Caki2 (cell line): ENCODE measurements at regions not wholly inside any gene's neighbourhood (a gene's known extent, or its start where the extent isn't known, plus 50 kb on each side); places are given as distances from the start of the nearest gene placed in this dataset.

Experiments
- DNase-seq: peaks from one replicate; pipeline ENCODE4 v3.0.0-alpha.2; 2015; ENCODE audit warnings: low read depth
- in situ Hi-C: cut with HindIII; loops from 2 replicates; pipeline ENCODE4 v1.10.0; 2016; ENCODE audit warnings: low sequenced_read_pairs, low pct_unique_long_range_greater_than_20kb, mixed read lengths

DNA sequence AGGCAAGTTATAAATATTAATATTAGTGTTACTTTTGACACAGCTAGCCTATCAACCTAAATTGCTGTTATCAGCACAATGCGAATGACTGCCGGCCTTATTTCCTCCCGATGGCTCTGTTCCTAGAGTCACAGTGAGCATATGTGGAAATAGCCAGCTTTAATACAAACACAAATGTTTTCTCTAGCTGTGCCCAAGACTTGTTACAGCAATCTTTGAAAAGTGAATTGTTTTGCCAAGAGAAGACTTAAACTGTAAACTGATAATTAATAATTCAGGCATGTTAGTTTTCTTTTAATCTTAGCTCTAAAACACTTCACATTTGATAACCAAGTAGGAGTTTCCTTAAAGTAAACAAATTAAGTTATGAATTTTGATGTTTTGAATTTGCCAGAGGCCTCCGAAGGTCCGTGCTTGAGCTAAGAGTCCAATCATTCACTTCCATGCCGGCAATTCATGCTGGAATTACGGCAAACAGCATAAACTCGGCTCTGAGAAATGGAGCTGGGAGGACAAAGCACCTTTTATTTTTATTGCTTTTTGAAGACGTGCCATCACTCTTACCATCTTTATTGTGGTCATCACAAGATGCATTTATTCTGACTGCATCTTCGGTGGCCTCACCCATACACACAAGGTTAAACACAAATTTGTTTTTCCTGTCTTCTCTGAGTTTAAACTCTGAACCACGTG is 184.5 kb upstream of the CWC22 start:
- in situ Hi-C loops, result no loop called here
- no peak for DNase-seq

DNA sequence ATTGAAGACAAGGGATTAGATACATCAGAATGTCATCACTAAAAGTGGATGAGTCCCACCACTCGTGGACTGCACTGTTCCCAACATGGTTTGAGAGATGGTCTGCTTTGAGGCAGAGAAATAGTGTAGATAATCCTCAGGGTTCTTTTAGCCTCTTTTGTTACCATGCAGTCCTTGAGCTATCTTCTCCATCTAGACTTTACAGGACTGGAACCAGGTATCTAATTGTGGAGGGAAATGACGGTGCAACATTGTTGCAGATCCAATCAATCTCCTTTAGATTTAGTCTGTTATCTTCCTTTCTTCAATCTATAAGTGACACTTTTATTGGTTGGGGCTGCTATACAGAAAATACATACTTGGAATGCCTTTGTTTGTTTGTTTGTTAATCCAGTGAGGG is 183.8 kb upstream of the CWC22 start:
- in situ Hi-C loops, result no loop called here
- no peak for DNase-seq

DNA sequence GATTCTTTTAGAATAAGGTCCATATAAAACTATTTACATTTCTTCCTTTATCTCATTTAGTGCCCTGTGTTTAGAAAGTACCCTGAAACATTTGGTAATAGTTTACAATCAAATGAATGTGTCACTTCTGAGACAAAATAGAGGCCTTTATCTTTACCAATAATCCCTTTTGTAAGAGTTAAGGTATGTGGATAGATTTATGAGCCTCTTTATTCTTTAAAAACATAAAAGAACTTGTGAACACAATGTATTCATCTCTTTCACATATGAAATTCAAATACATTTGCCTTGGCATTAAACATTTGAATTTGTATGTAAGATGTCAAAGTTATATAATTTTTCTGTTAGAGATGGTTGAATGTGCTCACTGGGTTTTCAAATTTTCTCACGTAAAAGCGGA is 180.5 kb upstream of the CWC22 start:
- DNase-seq, result no peak
- in situ Hi-C loops, result no loop called here

DNA sequence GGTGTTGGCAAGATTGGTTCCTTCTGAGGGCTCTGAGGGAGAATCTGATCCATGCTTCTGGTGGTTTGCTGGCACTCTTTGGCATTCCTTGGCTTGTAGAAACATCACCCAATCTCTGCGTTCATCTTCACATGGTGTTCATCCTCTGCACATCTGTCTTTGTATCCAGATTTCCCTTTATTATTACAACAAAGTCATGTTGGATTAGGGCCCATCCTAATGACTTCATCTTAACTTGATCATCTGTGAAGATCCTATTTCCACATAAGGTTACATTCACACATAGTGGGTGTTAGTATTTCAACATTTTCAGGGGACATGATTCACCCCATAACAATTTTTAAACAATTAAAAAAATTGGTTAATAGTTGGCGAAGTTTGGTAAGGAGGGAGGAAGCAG is 177.4 kb upstream of the CWC22 start:
- in situ Hi-C loops, result no loop called here
- DNase-seq, result no peak

DNA sequence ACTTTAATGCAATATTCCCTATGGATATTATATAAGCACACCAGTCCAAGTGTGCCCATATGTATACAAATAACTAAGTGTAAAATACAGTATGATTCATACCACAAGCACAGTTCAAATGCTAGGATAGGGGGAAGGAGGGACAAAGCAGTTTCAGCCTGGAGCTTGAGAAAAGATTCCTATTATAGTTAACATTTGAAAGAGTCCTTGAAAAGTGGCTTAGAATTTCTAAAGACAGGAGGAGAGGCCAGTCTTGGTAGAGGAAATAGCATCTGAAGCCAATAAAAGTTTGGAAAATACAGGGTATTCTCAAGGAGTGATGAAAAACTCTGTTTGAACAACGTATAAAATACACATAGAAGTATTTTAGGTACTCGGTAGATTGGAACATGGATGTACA is 173.4 kb upstream of the CWC22 start:
- in situ Hi-C loops, result no loop called here

DNA sequence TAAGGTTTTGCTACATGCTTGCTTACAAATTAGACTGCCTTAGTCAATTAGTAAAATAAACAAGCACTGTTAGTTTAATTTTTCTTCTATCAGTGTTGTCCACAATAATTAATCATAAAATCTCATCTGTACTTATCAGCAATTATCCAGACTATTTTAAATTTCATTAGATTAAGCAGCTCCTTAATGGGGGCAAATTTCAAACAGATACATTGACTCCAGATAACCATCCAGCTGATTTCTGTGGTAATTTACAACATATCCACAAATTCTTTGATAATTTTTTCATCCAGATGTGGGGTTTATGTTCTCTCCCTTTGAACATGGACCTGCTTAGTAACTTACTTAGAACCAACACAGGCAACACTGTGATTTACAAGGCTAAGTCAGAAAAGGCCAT is 170.4 kb upstream of the CWC22 start:
- in situ Hi-C loops, result no loop called here
- DNase-seq, result no peak

More for the DNA sequence above, 173.4 kb upstream of the CWC22 start:
- no peak for DNase-seq

DNA sequence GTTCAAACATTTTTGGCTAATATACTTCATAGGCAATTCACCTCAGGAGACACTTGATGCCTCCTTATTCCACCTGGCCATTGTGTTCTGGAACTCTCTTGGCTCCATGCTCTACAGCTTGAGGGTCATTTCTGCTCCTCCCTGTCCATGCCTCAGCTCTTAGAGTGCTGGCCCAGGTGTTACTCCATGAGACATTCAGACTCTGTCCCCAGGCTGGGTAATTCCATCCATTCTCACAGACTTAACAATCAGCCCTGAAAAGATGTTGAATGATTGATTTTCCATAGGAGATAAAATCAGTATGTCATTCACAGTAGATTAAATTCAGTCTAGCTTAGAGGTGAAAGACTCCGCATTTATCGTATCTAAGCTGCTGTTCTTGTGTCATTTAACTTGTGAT is 168.6 kb upstream of the CWC22 start:
- in situ Hi-C loops, result no loop called here

DNA sequence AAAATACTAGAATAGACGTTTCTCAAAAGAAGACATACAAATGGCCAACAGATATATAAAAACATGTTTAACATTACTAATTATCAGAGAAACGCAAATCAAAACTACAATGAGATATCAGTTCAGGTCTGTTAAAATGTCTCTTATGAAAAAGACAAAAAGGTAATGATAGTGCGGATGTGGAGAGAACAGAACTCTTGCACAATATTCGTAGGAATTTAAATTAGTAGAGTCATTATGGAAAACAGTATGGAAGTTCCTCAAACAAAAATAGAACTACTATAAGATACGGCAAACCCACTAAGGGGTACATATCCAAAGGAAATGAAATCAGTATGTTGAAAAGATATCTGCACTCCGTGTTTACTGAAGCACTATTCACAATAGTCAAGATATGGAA is 167.5 kb upstream of the CWC22 start:
- no peak for DNase-seq
- in situ Hi-C loops, result no loop called here

More for the DNA sequence above, 168.6 kb upstream of the CWC22 start:
- DNase-seq, result no peak

DNA sequence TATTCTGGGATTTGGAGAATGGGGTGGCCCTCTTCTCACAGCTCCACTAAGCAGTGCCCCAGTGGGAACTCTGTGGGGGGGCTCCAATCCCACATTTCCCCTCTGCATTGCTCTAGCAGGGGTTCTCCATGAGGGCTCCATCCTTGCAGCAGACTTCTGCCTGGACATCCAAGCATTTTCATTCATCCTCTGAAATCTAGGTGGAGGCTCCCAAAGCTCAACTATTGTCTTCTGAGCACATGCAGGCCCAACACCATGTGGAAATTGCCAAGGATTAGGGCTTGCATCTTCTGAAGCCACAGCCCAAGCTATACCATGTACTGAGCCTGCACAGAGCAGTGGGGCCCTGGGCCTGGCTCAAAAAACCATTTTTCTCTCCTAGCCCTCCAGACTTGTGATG is 162.4 kb upstream of the CWC22 start:
- DNase-seq, result no peak
- in situ Hi-C loops, result no loop called here

DNA sequence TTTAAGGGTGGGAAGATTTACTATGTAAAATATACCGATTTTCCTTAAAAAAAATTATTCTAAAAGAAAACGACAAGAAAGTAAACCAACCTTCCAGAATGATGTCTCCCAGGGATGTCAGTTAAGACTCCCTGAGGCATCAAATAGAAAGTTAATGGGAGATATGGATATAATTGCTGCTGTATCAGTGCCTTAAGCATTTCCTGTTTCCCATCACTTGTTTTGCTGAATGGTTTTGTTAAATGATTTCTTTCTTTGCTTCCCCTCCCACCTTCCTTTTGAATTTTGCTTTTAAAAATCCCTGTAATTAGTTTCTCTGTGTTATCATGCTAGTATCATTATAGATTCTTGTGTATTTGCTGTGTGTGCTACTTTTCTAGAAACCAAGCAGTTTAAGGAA is 154.3 kb upstream of the CWC22 start:
- in situ Hi-C loops, result no loop called here
- no peak for DNase-seq

DNA sequence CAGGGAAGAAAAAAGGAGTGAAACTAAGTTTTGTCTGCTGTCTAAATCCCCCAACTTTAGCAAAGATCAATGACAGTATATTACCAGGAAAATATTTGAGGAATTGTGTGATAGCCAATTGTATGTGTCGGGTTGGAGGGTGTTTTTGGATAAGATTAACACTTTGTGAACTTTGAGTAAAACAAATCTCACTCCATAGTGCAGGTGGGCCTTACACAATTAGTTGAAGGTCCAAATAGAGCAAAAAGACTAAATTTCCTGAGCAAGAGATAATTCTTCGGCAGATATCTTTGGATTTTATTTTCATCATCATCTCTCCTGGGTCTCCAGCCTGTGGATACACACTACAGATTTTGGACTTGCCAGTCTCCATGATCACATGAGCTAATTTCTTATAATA is 152.8 kb upstream of the CWC22 start:
- no peak for DNase-seq
- in situ Hi-C loops, result no loop called here

DNA sequence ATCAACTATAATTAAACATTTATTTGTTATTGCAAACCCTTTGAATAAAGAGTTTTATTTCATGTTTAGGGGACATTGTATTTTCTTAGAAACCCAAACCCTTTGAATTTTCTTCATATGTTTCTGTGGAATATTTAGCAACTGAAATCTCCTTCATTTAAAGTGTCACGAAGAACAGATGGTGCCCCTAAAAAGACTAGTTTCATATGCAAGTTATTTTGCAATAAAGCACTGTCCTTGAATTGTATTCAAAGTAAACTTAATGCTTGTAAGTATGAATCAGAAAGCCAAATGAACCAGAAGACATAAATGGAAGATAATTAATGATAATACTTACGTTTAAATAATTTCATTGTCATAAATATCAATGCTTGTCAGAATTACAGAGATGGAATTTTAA is 151.9 kb upstream of the CWC22 start:
- DNase-seq, result no peak
- in situ Hi-C loops, result no loop called here

DNA sequence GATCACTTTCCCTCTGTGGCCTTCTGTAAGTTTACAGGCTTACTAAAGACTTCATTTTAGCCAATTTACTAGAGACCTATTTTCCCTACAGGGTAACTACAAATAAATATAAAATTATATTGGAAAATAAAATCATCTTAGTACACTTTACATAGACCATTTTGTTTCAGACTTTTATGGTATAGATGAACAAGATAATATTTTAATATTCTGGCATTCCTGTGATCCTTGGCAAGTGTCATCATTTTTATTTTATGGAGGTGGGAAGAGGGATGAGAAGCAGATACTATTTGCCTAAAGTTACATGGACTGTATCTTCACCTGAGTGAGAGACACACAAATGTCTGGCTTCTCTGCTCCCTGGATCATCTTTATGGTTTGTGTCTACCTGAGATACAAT is 149.6 kb upstream of the CWC22 start:
- no peak for DNase-seq
- in situ Hi-C loops, result no loop called here

DNA sequence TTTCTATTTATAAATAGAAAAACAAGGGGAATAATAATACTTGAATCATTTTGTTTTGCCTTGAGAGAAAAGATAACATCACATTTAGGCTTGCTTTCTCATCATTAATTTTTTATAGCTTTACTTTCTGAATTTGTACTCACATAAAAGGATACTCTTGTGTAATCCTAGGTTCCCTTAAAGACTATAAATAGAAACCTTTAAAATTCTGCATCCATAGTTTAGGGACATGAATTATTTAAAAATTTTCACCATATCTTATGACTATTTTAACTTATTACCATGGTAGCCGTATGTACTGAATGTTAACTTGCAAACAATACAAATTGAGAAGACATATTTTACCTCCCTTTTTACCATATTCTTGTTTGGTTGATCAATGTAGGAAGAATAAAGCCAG is 143.5 kb upstream of the CWC22 start:
- DNase-seq, result no peak
- in situ Hi-C loops, result no loop called here

DNA sequence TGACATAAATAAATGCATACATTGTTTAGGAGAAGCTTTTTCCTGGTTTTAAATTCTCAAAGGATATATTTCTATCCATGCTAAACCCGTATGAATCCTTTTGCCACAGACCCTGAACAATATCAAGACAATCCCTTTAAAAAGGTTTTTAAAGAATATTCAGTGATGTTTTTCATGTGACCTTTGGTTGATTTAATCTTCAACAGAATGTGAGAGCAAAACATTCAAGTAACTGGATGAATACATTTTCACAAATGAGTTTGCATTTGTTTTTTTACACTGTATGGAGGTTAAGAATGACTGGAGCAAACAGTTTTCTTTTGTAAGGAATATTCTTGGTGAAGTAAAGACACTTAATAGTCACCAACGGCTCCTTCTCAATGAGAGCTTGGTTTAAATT is 139.4 kb upstream of the CWC22 start:
- in situ Hi-C loops, result no loop called here
- no peak for DNase-seq

DNA sequence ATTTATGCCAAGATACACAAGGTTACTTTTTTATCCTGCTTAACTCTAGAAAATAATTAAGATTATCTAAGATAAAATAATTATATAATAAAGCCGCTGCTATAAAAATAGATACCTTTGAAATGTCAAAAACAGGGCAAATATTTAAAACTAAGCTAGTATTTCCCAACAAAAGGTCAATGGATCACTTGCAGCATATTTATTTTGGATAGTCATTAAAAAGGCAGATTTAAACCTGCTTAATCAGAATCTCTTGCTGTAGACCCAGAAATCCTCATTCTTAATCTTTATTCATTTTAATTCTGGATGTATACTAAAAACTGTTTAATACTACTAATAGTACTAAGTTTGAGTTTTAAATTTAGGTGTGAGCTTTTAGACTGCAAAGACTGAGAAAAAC is 139.0 kb upstream of the CWC22 start:
- DNase-seq, result no peak
- in situ Hi-C loops, result no loop called here

DNA sequence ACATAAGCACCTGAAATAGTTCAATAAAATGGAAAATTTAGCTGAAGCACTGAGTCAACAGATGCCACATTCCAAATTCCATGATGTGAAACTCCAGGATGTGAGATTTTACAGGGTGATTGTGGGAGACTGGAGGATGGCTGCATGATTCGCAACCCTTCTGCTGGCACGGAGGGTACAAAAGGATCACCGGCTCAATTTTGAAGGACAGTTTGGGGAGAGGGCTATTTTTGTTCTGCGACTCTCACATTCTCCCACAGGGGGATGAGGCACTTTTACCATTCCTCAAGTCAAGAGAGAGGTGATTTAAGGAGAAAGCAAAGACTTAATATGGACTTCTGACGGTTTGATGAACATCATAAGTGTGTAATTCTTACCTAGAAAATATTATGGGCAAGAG is 138.1 kb upstream of the CWC22 start:
- in situ Hi-C loops, result no loop called here
- DNase-seq, result no peak

DNA sequence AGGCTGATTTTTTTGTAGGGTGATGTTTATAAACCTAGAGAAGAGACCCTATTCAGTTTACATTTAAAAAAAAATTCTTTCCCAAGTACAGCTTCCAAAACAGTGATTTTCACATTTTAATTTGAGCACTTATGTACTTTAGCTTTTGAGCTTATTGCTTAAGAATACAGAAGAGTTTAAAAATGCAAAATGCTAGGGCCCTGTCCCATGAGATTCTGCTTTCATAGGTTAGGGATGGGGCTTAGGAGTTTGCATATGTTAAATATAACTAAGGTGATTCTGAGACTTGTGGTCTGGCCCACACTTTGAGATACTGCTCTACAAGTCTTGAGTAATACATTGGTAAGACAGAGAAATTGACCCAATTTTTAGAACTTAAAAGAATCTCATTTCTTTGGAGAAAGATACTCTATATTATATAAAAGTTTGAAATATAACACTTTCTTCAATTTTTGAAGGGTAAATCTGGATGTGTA is 137.3 kb upstream of the CWC22 start:
- DNase-seq, result no peak
- in situ Hi-C loops, result no loop called here

DNA sequence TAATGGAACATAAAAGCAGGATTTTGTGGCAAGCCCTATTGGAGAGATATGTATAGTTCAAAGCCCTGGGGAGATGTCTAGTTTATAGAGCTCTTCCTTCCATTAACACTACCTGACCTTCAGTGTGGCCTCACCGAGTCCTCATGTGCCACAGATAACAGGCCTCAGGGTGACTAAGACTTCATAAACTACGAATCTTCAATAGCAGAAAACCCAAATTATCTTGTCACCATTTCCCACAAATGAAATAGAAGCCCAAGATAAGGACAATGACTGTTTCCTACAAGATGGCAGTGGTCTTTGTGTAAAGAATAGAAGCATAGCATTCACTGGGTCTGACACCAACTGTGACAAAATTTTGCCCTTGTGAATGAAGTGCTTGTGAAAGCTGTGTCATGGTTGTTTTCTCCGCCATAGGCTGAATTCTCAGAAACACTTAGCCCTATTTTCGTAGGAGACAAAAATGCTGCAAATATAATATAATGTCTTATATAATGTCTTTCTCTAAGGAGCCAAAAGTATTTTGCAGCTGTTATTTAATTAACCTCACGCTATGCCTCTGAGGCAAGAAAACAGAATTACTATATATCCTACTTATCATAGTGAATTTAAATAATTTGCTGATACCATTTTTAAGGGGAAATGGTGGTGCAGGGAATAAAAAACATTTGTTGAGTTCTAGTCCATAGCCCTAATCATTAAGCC is 136.7 kb upstream of the CWC22 start:
- in situ Hi-C loops, result no loop called here
- DNase-seq, result no peak

DNA sequence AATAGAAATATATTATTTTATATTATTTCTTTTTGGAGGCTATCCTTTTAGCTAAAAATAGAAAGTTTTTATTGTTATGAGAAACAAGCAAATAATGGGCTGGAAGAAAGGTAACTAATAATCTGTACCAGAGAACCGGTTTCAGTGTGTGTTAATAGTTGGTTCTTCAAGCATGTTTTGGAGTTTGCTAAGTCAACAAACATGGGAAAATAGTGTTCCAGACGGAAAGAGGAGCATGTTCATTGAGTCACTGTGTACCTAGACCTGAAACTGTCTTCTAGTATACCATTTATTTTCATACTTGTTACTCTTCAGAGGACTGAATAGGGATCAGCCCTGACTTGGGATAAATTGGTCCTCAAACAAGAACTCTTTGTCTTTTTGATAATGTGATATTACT is 134.5 kb upstream of the CWC22 start:
- in situ Hi-C loops, result no loop called here
- no peak for DNase-seq
